HG02678 (cell line): ENCODE measurements at regions not wholly inside any gene's neighbourhood (a gene's known extent, or its start where the extent isn't known, plus 50 kb on each side); places are given as distances from the start of the nearest gene placed in this dataset.

Experiments used
- ATAC-seq: cut with Tn5 transposase; IDR thresholded peaks from one replicate; pipeline ENCODE4 v1.9.1; 2021; ENCODE audit warnings: mild to moderate bottlenecking, moderate library complexity; ENCODE audit not compliant: unreplicated experiment

- no peak for ATAC-seq
Observed at GRCh38 chr10:130999376-131000202, 311.9 kb downstream of the TCERG1L start.

GRCh38 chr10:131000244-131000643, 311.3 kb downstream of the TCERG1L start:
- no peak for ATAC-seq

DNA sequence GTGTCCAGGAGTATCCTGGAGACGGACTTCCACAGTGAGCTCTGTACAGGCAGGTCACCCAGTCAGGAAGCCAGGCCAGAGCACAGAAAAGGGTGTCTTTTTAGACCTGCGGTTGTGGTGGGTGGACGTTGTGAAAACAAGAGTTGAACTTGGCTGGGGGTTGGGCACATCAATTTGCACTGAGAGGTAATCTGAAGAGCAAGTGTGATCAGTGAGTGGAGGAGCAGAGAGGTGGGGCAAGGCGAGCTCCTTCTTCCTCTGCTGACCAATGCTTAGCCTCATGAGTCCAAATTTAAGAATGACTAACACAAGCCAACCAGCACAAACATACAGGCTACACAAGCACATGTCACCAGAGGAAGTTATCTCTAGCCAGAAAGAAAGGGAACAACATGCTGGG, 310.8 kb downstream of the TCERG1L start:
- no peak for ATAC-seq

DNA sequence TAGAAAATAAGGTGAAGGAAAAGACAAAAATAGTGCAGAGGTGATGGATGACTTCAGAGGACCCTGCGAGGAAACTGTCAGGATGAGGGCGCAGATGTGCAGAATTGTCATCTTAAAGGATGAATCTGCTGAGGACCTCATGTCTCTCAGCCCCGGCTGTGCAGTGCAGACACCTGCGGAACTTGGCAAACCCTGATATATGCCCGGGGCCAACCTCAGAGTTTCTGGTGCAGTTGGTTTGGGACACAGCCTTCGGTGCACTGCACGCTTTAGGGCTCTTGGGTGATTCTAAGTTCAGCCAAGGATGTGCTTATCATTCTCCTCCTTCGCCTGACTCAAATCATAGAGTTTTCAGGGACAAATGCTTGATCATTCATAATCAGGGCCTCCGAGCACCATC, 310.1 kb downstream of the TCERG1L start:
- ATAC-seq = no peak

DNA sequence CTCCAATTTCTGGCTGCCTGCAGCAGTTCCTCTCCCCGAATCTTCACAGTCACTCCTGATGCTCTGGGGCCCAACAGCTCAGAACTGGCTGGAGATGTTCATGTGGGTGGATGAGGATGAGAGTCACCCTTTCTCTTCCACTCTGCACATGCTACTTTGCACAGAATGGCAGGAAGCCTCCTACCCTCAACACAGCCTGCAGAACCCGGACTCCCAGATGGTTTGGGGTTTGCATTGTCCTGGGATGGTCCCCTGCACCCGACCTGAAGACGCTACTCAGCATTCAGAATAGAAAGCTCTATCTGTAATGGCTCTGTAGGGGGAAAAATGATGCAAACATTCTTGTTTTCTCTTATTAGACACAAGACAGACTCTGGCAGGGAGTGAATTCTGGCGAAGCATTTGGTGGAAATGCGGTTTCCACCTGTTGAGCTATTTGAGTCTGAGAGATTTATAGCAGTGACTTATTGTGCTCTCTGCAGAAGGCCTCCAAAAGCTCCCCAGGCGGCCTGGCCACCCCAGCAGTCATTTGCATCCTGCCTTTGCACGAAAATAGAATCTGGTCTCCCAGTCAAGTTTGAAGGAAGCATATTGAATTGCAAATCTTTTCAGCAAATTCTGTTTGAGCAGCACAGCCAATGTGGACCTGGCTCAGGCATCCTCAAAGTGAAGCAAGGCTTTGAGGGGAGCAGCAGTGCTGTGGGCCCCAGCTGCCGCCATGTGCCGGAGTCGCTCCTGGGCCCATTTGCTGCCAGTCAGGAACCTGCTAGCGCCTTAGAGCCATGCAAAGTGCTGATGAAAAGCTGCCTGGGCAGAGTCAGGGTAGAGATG, 309.3 kb downstream of the TCERG1L start:
- ATAC-seq = no peak

DNA sequence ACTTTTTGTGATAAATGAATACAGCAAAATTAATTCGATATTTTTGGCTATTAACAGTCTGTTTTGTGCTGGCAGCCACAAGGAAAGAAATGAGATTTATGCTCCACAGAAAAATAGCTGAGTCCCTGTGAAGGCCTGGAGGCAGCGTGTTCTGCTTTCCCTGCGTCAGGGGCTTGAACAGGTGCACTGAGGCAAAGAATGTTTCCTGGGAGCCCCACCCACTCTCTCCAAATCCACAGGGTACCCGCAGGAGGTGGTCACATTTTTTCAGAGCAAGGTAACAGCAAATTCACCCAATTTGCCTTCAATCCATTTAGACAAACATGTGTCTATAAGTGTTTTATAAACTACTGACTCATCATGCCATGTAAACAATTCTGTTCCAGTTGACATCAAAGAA, 308.1 kb downstream of the TCERG1L start:
- ATAC-seq = no peak

- no peak for ATAC-seq
Observed at GRCh38 chr10:131004276-131004675, 307.2 kb downstream of the TCERG1L start.

DNA sequence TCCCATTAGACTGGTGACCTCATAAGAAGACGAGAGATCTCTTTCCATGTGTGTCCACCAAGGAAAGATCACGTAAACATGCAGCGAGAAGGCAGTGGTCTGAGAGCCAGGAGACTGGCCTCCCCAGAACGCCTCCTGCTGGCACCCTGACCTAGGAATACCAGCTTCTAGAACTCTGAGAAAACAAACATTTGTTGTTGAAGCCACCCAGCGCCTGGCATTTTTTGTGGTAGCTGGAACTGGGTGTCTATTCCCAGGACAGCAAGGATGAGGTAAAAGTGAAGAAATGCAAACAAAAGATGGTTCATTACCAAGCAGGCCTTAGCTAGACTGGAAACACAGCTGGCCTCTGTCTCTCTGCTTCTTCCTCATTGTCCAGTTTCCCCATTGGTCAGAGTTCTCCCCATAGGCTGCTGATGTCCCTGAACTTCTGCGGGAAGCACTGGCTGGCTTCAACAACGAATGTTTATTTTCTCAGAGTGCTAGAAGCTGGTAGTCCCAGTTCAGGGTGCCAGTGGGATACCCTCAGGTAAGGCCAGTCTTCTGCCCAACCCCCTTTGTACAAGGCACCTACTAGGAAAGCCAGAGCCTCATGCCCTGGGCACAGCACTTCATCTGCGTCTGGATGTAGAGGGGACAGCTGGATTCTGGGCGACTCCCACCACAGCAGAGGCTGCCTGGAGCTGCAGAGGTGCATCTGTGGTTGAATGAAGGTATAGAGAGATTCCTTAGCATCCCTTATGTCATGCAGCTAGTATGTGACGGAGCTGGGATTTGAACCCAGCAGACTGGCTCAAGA, 304.9 kb downstream of the TCERG1L start:
- no peak for ATAC-seq

DNA sequence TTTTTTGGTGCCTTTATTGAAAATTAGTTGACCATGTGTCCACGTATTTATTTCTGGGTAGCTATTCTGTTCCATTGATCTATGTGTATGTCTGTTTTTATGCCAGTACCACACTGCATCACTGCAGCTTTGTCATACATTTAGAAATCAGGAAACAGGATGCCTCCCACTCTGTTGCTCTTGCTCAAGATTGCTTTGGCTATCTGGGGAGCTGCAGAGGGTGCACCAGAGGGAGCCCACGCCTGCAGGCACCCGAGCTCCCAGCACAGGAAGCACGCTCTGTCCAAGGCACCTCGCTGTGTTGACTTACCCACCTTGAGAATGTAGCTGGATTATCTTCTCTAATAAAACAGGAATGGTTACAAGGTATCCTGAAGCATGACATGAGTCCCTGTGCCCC, 301.7 kb downstream of the TCERG1L start:
- no peak for ATAC-seq

GRCh38 chr10:131010965-131011575, 300.5 kb downstream of the TCERG1L start:
- no peak for ATAC-seq

DNA sequence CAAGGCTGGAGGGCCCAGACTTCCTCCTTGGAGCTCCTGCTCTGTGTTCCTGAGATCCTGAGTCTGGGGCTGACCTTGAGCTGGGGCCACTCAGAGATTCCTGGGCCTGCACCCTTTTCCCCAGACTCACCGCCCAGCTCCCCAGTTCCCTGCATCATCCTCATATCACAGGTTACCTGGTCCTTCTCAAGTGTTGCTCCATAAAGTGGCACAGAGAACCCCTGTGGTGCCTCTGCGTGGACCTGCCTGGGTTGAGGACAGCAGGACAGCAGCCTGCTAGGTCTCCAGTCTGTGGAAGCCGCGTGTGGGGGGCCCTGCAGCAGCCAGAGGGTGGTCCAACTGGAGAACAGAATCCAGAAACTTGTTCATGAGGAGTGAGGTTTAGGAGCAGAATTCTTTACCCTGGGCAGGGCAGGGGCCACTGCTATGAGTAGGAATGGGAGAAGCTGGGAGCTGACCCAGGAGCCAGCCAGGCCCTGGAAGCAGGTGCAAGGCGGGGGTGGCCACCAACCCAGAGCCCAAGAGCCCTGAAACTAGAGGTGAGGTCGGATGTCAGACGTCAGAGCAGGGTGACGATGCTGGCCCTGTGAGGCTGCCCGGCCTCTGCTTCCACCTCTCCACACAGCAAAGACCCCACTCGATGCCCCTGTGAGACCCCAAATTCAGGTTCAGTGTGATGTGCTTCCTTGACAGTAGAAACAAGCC, 299.4 kb downstream of the TCERG1L start:
- no peak for ATAC-seq

DNA sequence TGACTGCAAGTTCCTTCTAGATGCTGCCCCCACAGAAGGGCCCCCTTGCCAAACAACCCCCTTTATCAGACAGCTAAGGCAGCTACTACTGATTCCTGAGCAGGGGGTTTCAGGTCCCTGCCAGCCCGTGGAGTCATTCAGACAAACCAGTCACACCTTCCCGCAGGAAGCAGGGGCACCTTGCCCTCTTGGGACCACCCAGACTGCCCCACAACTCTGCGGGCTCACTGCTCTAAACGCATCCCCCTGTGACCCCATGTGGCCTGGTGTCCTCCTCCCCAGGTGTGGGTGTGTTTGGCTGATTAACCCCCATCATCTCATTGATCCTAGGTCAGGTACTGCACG, 298.9 kb downstream of the TCERG1L start:
- ATAC-seq = no peak

- ATAC-seq = no peak
Observed at GRCh38 chr10:131013281-131013912, 298.1 kb downstream of the TCERG1L start.

GRCh38 chr10:131014271-131014670, 297.2 kb downstream of the TCERG1L start:
- ATAC-seq = no peak

GRCh38 chr10:131015271-131015670, 296.2 kb downstream of the TCERG1L start:
- ATAC-seq = no peak

DNA sequence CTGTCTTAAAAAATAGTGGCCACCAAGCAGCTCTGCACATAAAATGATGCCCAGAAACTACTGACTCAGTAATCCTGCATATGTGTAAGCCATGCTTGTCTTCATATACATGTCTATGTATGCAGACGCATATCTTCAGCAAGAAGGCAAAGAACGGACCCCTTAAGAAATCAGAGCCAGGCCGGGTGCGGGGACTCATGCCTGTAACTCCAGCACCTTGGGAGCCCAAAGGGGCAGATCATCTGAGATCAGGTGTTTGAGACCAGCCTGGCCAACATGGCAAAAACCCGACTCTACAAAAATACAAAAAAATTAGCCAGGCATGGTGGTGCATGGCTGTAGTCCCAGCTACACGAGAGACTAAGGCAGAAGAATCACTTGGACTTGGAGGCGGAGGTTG, 295.0 kb downstream of the TCERG1L start:
- ATAC-seq = no peak

DNA sequence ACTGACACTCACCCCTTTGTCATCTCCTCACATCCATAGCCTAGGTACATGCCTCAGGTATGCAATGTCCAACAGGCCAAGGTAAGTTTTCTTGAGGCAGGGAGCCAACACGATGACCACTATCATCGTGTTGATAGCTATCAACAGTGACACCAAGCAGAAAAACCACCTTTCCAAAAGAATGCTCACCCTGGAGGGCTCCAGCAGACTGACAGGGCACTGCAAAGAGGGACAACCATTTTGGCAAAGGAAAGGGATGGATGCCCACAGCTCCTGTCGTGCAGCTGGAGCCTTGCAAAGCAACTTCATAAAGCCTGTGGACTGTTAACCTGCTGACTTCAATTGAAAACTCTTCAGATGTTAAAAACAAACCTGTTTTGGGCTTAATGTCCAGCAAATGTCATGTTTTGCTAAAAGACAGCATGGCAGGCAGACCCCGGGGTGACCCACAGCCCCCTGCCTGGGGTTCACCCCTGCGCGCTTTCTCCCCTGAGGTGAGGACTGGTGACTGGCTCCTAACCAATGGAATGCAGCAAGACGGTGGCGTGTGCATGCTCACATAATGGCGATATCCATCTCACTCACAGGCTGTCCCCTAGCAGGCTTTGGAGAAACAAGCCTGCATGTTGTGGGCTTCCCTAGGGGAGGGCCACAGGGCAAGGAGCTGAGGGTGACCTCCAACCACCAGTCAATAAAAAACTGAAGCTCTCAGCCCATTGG, 293.8 kb downstream of the TCERG1L start:
- ATAC-seq = no peak

DNA sequence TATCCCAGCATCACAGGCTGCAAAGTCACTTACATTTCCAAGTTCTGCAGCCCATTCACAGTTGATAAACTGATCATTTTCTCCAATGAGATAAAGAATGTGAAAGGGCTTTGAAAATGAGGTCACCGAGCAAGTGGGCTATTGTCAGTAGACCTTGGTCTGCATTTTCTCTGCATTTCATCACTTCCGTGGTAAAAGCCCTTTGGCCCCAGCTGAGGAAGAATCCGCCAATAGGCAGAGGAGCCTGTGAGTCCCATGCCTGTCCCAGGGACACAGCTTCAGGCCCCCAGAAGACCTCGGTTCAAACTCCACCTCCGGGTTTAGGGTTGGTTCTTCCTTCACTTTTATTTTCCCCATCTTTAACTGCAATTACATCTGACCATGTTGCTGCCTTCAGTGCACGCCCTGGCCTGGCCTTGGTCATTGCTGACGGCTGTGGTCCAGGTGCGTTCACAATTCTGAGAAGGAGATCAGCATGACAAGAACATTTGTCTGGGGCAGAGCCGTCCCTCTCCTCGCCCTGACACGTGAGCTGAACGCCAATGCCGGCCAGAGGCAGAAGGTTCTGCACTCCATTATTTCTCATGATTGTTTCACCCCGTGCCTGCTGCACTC, 292.5 kb downstream of the TCERG1L start:
- ATAC-seq = no peak

GRCh38 chr10:131019696-131020095, 291.8 kb downstream of the TCERG1L start:
- no peak for ATAC-seq
